Sigmoid colon (tissue), 6 donors: ENCODE measurements at regions not wholly inside any gene's neighbourhood (a gene's known extent, or its start where the extent isn't known, plus 50 kb on each side); places are given as distances from the start of the nearest gene placed in this dataset.

Experiments
- DNase-seq: peaks from one replicate; pipeline ENCODE4 v3.0.0-alpha.2; 2019
- H3K27ac ChIP-seq, 4 donors: fragments of 200-600 bp; sonication (generic); one replicate each; pipeline ENCODE4 v1.5.1; 2016 to 2019; ENCODE audit warnings: mild to moderate bottlenecking in 1 of 4
- H3K27me3 ChIP-seq, 3 donors: fragments of 200-600 bp; sonication (generic); one replicate each; pipeline ENCODE4 v1.5.1; 2019; ENCODE audit warnings: mild to moderate bottlenecking in 1 of 3
- H3K36me3 ChIP-seq, 4 donors: fragments of 200-600 bp; sonication (generic); one replicate each; pipeline ENCODE4 v1.5.1; 2016 to 2019
- H3K4me1 ChIP-seq, 4 donors: fragments of 200-600 bp; sonication (generic); one replicate each; pipeline ENCODE4 v1.5.1; 2017 to 2019
- H3K4me3 ChIP-seq, 4 donors: fragments of 200-600 bp; sonication (generic); one replicate each; pipeline ENCODE4 v1.5.1; 2017 to 2019; ENCODE audit warnings: mild to moderate bottlenecking in 2 of 4, moderate library complexity in 1 of 4
- H3K9me3 ChIP-seq, 4 donors: fragments of 200-600 bp in 3 of 4; sonication (generic) in 3 of 4; one replicate each; pipeline versions ENCODE4 v1.5.1 to v1.6.1; 2013 to 2019
- EP300 ChIP-seq, 4 donors: sonication (generic); formaldehyde crosslinking; IDR thresholded peaks; one replicate each; pipeline ENCODE4 v1.6.1; 2017; ENCODE audit warnings: antibody characterized with exemption in 4 of 4
- POLR2A ChIP-seq, 2 donors: fragments of 450-650 bp; IDR thresholded peaks; one replicate each; pipeline ENCODE4 v1.6.1; 2016; ENCODE audit warnings: antibody characterized with exemption in 2 of 2, mild to moderate bottlenecking in 2 of 2, moderate library complexity in 2 of 2
- POLR2AphosphoS5 ChIP-seq, 4 donors: sonication (generic); formaldehyde crosslinking; IDR thresholded peaks; one replicate each; pipeline ENCODE4 v1.6.1; 2017; ENCODE audit warnings: antibody characterized with exemption in 4 of 4
- WGBS, 2 donors: extraction: QIAGEN DNeasy Blood & Tissue Kit; methylation state at CpG; one replicate each; pipeline ENCODE4 v1.1.7; 2013; 5-methylcytosine and 5-hydroxymethylcytosine counted together
- intact Hi-C: fragments of 100-400 bp; cut with DNase I; formaldehyde crosslinking; loops from one replicate; pipeline ENCODE4 v1.15.1; 2023
- TF ChIP-seq, protein P1 (sequence below), 4 experiments: fragments of 450-650 bp in 3 of 4; fragments of 200-600 bp in 1 of 4; IDR thresholded peaks; one replicate each; pipeline ENCODE4 v1.5.1; 2016 to 2019; ENCODE audit warnings: antibody characterized with exemption in 4 of 4, mild to moderate bottlenecking in 3 of 4, moderate library complexity in 2 of 4
- donor health status: healthy with polysubstance abuse.
- donor health status: healthy.

GRCh38 chr2:45172142-45172541, 162.9 kb upstream of the SIX2 start:
- H3K4me3 ChIP-seq: no peak overlapping the region
- peaks cover 0 to 24% (median 19%) of the 10 kb centered on the region in 4 donors for H3K4me1 ChIP-seq
- intact Hi-C loops: no loop called here
- WGBS, 2 donors: 87 to 97% methylated on average over 1 of the region's 1 CpG
- peaks cover 31 to 49% (median 34%) of the 10 kb centered on the region in 3 donors for H3K27me3 ChIP-seq
- TF ChIP-seq POLR2AphosphoS5 (IDR thresholded peaks at IDR 0.05) (no peak), POLR2A (IDR thresholded peaks at IDR 0.05) (no peak)
- TF ChIP-seq, protein P1, sequence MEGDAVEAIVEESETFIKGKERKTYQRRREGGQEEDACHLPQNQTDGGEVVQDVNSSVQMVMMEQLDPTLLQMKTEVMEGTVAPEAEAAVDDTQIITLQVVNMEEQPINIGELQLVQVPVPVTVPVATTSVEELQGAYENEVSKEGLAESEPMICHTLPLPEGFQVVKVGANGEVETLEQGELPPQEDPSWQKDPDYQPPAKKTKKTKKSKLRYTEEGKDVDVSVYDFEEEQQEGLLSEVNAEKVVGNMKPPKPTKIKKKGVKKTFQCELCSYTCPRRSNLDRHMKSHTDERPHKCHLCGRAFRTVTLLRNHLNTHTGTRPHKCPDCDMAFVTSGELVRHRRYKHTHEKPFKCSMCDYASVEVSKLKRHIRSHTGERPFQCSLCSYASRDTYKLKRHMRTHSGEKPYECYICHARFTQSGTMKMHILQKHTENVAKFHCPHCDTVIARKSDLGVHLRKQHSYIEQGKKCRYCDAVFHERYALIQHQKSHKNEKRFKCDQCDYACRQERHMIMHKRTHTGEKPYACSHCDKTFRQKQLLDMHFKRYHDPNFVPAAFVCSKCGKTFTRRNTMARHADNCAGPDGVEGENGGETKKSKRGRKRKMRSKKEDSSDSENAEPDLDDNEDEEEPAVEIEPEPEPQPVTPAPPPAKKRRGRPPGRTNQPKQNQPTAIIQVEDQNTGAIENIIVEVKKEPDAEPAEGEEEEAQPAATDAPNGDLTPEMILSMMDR (IDR thresholded peaks at IDR 0.05): no peak
- no peak for DNase-seq
- H3K9me3 ChIP-seq: no peaks in the 10 kb centered on the region
- H3K36me3 ChIP-seq: no peaks in the 10 kb centered on the region
- no peak overlapping the region for H3K27ac ChIP-seq

- WGBS, 2 donors: 26 to 32% methylated on average over 6 of the region's 6 CpGs
These were observed 161.9 kb upstream of the SIX2 start for GRCh38 chr2:45171136-45171501.

DNA sequence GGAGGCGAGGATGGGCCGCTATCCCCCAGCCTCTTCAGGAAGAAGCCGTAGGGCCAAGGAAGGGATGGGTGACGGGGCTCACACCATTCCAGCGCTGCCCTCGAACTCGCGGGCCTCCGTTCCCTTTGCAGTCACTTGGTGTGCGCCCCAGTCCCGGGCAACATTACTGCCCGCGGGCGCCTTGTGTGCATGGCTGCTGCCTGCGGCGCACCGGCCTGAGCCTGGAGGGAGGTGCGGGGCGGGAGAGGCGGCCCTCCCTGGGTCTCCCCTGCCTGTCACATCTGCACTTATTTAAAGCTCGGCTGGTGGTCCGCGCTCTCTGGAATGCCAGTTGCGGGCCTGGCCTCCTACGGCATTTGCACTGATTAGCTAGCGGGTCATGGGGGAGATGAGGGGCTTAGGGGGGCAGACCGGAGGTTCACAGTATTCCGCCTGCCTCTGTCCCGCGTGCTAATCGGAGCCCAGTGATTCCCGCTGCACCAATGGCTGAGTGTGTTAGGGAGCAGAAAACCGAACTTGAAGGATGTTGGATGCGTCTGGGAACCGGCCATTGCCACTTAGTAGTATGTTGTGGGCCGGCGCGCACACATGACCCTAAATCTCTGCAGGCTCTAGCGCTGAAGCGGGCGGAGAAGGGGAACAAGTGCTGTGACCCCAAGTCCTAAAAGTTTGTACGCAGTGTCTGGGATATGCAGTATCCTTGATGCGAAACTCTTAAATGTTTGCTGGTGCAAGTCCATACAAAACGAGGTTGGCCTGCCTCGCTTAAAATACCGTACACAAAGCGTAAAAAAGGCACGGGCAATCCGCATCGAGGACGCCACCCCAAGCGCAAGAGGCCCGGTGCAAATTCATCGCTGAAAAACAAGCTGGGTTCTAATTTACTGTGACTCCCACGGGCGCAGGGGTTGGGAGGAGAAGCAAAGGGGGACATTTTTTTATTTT, 161.2 kb upstream of the SIX2 start:
- Histone ChIP-seq H3K4me3 (peak overlapping the region in 2 of 4 donors; percentile 42 to 44), H3K27ac (no peak overlapping the region)
- 16 to 26% methylated on average over 56 of the region's 56 CpGs for WGBS, 2 donors

More at GRCh38 chr2:45171136-45171501, 161.9 kb upstream of the SIX2 start:
- no peaks in the 10 kb centered on the region for H3K9me3 ChIP-seq
- no peaks in the 10 kb centered on the region for H3K36me3 ChIP-seq
- peaks cover 0 to 24% (median 19%) of the 10 kb centered on the region in 4 donors for H3K4me1 ChIP-seq
- no peak overlapping the region for H3K27ac ChIP-seq
- H3K4me3 ChIP-seq: no peak overlapping the region
- intact Hi-C loops: no loop called here
- peaks cover 31 to 60% (median 44%) of the 10 kb centered on the region in 3 donors for H3K27me3 ChIP-seq
- no peak for DNase-seq
- TF ChIP-seq, protein P1 (IDR thresholded peaks at IDR 0.05): no peak
- TF ChIP-seq EP300 (IDR thresholded peaks at IDR 0.05) (no peak), POLR2A (IDR thresholded peaks at IDR 0.05) (no peak), POLR2AphosphoS5 (IDR thresholded peaks at IDR 0.05) (no peak)

GRCh38 chr2:45169339-45170190, 160.3 kb upstream of the SIX2 start:
- intact Hi-C loops: no loop called here
- no peak for DNase-seq
- H3K36me3 ChIP-seq: no peaks in the 10 kb centered on the region
- TF ChIP-seq EP300 (IDR thresholded peaks at IDR 0.05) (no peak), POLR2AphosphoS5 (IDR thresholded peaks at IDR 0.05) (no peak), POLR2A (IDR thresholded peaks at IDR 0.05) (no peak)
- TF ChIP-seq, protein P1 (IDR thresholded peaks at IDR 0.05): no peak
- H3K9me3 ChIP-seq: no peaks in the 10 kb centered on the region
- 1% methylated on average over 95 of the region's 95 CpGs for WGBS, 2 donors
- H3K27ac ChIP-seq: no peak overlapping the region
- H3K27me3 ChIP-seq: peaks cover 36 to 75% (median 47%) of the 10 kb centered on the region in 3 donors
- H3K4me1 ChIP-seq: peaks cover 0 to 24% (median 19%) of the 10 kb centered on the region in 4 donors
- peak overlapping the region in 3 of 4 donors; percentile 24 to 44 (median 42) for H3K4me3 ChIP-seq

More for the DNA sequence above, 161.2 kb upstream of the SIX2 start:
- no peaks in the 10 kb centered on the region for H3K36me3 ChIP-seq
- DNase-seq: no peak
- peaks cover 35 to 66% (median 47%) of the 10 kb centered on the region in 3 donors for H3K27me3 ChIP-seq
- H3K4me1 ChIP-seq: peaks cover 0 to 24% (median 19%) of the 10 kb centered on the region in 4 donors
- intact Hi-C loops: no loop called here
- no peaks in the 10 kb centered on the region for H3K9me3 ChIP-seq
- TF ChIP-seq POLR2A (IDR thresholded peaks at IDR 0.05): no peak
- TF ChIP-seq, protein P1 (IDR thresholded peaks at IDR 0.05): no peak
- no peak for TF ChIP-seq POLR2AphosphoS5 (IDR thresholded peaks at IDR 0.05)
- no peak for TF ChIP-seq EP300 (IDR thresholded peaks at IDR 0.05)
